CD4-positive, alpha-beta T cell treated with Interleukin-10 for 1 hour (primary cell): ENCODE measurements at regions not wholly inside any gene's neighbourhood (a gene's known extent, or its start where the extent isn't known, plus 50 kb on each side); places are given as distances from the start of the nearest gene placed in this dataset.
"Not testable (repeated sequence)": the region's sequence is repeated elsewhere in the genome, so short reads cannot be mapped to it uniquely, and the experiment has no call there.

Experiments
- DNase-seq: peaks from one replicate; pipeline ENCODE4 v3.0.0-alpha.2; 2020

DNA sequence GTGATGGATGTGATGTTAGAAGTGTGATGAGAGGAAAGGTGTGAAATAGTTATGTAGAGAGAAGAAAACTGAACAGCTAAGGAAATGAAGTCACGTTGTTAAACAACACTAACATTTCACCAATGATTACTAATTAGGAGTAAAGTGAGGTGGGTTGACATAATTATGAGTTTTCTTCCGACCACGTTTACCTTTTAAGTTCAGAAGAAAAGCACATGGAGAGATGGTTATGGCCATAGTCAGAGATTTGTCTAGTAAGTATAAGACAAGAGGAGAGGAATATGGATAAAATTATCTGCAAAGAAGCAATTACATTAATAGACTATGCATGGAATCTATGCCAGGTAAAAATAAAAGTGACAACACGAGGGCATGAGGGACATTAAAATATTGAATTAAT lies 551.3 kb upstream of the TECRL start:
- DNase-seq: no peak

DNA sequence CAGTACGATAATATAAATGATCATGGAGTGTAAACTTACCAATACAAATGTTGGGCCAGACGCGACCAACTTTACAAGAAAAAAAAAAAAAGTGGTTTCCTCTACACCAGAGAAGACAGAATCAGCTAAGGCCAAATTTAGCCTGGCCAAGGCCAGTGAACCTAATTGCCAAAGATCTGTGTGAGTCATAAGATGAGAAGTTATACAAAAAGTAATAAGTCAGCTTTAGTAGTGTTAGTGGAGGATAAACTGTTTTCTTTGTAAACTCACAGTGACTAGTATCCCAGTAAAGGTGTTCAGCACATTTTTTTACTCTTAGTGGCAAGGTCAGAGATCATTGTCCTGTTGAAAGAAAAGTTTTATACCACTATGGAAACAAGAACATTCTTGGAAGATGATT lies 531.4 kb upstream of the TECRL start:
- DNase-seq: no peak

DNA sequence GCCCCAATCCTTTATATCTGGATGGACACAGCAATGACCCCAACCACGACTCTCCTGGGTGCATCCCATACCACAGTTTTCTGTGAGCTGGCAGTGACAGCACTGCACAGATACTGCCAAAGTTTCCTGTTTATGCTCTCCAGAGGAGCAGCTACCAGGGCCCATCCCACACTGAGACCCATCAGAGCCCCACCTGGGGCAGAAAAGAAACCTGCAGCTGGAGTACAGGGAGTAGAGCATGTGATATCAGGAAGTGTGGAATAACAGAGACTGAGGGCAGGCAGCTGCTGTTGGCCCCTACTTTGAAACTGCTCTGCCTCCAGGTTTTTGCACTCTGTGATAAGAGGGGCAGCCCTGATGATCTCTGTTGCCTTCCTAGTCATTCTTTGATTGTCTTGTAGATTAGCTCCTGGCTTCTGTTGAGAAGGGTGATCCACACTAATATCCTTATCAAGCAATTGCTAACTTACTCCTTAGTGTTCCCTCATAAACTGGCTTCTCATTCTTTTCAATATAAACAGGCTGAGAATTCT lies 526.3 kb upstream of the TECRL start:
- DNase-seq: no peak

DNA sequence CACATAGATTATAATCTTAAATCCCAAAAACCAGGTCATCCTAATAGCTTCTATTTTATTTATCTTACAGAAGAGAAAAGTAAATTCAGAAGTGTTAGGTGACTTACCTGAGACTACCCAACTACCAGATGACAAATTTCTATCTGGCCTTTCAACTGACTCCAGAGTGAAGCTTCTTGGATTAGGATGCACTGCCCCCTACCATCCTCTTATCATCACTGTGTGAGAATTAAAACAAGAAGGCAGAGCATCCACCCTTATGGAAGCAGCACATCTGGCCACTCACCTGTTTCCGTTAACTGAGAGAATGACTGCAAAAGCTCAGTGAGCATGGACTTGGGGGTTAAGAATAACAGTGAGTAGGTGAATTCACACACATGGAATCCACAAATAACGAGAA lies 502.6 kb upstream of the TECRL start:
- no peak for DNase-seq

DNA sequence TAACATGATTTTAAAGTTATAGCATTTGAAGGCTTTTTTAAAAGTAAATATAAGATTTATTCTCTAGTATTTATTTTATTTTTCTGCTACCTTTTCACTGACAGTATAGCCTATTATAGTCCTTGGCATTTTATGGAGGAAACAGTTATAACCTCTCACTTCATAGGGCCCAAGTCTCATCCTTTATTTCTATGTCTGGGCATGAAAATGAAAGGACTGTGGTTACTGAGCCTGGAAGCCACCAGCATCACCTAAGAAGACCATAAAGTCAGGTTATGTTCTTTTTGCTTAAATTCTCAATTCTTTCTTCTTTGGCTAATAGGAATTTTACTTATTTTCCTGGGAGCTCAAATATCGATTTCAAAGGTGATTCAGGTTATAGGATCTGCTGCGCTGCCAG lies 494.7 kb upstream of the TECRL start:
- no peak for DNase-seq

DNA sequence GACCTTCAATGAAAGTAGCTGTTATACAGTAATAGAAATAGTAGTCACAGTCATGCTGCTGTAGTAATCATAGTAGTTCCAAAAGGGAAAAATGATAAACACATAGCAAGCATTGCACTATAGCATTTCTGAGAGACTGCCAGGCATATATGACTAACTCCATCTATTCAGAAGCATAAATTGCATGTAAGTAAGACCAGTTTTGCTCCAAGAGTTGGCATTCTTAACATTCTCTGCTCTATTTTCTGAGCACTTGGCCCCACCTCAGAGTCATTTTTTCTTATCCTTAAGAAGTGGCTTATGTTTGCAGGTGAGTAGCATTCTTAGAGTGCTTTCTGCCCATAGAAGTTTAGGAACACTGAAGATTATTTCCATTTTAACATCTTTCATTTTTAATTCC lies 490.3 kb upstream of the TECRL start:
- DNase-seq: no peak

DNA sequence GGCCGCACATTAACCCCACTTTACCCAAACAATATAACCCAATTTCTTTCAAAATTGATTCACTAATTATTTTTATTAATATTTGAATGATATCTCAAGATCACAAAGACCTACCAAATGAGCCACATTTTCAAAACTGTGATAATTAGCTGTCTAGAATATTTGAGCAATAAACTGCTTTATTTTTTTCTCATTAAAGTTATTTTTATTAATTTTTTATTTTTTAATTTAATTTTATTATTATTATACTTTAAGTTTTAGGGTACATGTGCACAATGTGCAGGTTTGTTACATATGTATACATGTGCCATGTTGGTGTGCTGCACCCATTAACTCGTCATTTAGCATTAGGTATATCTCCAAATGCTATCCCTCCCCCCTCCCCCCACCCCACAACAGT lies 489.8 kb upstream of the TECRL start:
- not testable (repeated sequence) for DNase-seq

DNA sequence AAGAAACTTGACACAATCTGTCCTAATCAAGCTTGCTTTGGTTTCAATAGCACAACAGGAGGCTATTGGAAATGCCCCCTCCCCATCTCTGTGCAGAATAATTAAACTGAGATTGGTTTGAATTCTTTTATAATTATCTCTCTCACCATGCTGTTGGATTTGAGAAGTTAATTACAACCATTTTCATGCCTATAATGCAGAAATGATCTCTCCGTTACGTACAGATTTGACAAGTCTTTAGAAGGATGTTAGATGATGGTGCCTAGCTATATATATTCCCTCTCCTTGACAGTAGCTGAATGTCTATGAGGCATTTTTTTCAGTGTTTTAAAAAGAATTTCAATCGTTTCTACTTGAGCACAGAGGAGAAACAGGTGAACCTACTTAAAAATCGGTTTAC lies 488.4 kb upstream of the TECRL start:
- no peak for DNase-seq

DNA sequence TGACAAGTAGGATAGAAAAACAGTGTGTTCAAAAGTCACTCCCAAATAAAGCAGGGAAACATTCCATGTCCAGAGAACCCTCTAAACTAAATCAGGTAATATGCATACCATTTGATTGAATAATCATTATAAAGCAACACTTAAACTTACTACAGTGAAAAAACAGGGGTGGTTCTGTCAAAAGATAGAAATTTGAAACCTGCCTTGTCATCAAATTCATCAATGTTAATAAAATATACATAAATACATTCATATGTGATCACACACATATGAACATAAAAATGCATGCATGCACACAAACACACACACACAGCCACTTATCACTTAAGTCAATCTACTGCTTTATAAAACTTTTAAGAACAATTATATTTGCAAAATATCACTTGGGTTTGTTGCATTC lies 485.8 kb upstream of the TECRL start:
- no peak for DNase-seq

DNA sequence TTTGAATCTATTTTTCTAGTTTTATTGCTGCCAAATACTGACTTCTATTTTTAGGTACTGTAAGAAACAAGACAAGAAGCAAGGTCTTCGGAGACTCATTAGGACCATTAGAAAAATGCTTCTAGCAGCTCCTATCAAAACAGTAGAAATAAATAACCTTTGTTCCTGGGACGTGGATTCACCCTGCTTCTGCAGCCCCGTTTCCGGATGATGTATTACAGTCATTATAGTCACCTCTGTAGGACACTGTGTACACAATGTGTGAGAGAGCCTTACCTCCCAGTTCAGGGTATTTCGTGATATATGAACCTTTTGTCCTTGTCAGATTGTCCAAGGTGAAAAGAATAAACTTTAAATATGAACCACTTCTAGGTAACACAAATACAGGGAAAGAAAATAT lies 484.0 kb upstream of the TECRL start:
- no peak for DNase-seq

DNA sequence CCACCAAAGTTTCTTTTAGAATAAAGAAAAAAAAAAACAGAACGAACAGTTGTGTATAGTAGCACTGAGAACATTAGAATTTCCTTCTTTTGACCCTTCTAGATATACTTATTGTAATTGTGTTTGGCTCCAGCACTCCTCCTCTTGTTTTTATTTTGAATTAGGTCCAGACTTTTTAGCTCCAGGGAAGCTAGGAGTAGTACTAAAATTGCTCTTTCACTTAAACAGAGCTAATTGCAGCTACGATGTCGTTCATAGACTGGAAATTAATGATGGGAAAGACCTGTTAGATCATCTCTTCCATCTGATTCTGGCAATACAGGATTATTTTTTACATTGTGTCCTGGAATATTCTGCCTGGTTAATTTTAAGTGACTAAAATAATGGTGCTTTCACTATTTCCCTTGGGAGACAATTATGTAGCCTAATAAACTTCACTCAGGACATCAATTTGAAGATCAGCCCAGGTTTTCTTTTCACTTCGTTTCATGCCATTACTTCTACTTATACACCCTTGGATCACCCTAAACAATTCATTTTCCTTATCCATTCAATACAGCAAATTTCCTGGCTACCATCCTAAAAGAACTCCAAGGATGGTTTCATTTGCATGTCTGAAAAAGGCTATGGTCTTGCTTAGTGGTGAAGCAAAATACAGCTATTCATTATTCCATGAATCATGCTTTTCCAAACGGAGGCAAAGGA lies 480.8 kb upstream of the TECRL start:
- no peak for DNase-seq

DNA sequence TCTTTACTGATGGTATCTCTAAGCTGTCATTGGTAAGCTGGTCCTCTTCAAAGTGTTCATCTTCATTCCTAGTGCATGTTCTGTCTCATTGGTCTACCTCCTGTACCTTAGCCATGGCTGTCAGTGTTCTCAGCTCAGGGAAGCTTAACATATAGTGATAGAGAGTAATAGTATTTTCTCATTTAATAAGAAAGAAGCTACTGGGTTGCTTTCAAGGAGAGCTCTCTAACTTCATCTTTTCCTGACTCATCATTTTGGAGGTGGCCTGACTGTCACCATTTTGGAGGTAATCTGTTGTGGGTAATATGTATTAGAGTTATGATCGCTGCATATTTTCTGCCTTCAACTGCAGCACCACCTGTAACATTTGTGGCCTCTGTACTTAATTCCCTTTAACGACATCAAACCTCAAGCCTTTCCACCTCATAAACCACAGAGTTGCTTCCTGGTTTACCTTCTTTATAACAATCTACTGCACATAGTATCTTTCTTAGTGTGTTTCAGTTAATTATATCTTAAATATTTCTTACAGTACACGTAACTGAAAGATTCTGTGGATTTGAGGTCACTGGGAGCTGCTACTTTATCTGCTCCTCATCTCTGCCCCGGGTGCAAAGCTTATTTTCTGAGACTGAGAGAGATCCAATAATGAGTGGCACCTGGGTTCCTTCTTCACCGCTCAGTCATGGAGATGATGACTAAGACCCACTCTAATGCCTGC lies 474.0 kb upstream of the TECRL start:
- DNase-seq: no peak

DNA sequence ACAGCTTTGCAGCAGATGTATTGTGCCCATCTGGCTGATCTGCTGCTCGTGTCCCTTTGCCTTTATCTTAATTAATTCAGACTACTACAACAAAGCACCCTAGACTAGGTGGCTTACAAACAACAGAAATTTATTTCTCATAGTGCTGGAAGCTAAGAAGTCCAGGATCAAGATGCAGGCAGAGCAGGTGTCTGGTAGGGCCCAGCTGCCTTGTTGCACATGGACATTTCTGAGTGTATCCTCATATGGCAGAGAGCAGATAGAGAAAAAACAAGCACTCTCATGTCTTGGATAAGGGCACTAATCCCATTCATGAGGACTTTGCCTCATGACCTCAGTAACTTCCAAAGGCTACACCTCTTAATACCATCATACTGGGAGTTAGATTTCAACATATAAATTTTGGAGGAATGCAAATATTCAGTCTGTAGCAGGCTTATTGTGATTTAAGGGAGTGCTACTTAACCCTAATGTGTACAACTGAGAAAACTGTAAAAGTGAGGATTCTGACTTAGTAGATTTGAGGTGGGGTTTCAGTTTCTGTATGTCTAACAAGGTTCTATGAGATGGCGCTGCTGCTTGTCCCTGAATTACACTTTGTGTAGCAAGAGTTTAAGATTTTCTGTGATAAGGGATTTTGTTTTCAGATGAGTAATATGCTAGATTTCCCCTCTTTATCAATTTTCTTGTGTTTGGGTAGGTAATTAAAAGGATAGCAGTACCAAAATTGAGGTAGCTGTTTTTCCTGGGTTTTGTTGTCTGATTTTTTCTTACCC lies 473.2 kb upstream of the TECRL start:
- no peak for DNase-seq

DNA sequence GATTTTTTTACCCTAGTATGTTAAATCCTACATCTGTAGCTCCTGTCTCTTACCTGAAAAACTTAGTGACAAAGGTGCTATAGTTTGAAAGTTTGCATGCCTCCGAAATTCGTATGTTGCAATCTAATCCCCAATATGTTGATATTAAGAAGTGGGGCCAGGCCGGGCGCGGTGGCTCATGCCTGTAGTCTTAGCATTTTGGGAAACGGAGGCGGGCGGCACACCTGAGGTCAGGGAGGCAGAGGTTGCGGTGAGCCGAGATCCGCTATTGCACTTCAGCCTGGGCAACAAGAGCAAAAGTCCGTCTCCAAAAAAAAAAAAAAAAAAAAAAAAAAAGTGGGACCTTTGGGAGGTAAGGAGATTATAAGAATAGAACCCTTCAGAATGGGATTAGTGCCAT lies 471.3 kb upstream of the TECRL start:
- DNase-seq: no peak

DNA sequence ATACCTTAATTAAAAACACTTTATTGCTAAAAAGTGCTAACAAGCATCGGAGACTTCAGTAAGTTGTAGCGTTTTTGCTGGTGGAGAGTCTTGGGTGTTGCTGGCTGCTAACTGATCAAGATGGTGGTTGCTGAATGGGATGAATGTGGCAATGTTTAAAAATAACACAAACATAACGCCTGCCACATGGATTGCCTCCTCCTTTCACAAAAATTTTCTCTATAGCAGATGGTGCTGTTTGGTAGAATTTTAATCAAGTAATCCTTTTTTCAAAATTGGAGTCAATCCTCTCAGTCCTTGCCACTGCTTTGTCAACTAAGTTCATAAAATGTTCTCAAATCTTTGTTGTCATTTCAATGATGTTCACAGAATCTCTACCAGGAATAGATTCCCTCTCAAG lies 466.8 kb upstream of the TECRL start:
- no peak for DNase-seq

DNA sequence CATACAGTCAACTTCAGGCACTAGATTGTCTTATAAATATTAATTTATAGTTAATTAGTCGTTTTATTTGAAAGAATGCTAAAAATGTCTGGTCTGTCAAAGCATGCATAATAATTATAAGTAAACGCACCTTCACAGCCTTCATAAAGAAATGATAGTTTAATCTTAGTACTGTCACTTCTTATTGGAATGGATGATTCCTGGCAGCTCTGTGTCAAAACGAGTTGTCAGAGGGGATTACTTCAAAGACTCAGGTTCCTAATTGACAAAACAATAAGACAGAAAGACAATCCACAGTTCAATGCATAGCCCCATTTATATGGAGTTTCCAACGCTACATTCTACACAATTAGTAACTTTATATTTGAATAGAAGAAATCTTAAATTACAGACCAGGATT lies 461.3 kb upstream of the TECRL start:
- DNase-seq: no peak

DNA sequence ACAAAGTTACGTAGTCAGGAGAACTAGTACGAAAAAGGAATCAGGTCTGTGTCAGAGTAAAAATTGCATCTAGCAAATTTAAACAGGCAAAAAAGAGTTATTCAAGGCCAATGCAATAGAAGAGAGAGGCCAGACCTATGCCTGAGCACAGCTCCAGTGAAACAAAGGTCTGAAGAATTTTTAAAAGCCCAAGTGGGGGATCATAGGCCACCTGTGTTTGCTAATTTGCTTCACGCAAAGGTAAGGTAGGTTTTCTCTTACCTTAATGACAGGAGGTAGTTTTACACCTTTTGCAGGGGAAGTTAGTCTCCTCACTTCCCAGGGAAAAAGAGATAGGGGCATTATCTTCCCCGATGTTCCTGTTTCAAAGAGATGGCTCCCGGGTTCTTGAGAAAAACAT lies 448.6 kb upstream of the TECRL start:
- no peak for DNase-seq

DNA sequence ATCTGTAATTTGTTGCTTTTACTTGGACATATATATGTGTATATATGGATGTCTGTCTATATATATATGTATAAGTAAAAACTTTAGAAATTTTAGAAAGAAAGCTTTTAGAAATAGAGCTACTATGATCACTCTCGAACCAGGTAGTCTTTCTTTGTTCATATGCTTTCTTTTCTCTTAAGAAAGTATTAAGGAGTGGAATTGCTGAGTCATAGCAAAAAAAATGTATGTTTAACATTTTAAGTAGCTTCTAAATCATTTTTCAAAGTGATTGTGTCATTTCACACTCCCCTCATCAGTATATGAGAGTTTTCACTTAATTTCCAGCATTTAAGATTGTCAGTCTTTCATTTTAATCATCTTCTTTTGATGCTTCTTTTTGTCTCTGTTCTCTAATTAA lies 447.9 kb upstream of the TECRL start:
- DNase-seq: no peak

DNA sequence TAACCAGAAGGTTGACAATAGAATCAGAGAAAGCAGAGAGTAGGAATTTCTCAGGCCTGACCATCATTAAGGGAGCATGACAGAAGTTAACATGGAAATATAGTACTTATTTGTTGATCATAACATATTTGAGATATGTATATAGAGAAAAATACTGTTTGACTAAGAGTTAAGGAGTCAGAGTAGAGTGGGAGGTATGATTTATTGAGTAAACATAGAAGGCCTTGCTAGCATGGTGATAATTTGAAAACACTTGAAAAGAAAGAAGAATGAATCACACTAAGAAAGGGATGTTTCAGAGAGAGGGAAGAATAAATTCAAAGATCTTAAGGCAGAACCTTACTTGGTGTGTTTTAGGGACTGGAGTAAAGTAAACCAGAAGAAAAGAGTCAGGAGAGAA lies 437.2 kb upstream of the TECRL start:
- DNase-seq: no peak

DNA sequence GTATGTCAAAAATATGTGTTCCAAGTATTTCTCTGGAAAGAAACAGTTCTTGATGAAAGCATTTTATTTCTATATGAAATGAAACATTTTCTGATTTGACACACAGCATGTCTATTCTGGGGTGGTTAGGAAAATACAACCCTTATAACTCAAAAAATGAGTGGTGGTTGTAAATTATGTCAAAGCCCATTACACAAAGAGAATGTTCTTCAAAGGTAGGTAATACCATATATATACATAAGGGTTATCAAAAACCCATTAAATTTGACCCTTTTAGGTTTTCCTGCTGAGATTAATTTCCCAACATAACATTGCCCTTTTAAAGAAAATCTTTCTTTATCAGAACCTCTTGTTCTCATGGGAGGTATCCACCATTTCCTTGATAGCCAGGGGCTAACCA lies 420.5 kb upstream of the TECRL start:
- no peak for DNase-seq

DNA sequence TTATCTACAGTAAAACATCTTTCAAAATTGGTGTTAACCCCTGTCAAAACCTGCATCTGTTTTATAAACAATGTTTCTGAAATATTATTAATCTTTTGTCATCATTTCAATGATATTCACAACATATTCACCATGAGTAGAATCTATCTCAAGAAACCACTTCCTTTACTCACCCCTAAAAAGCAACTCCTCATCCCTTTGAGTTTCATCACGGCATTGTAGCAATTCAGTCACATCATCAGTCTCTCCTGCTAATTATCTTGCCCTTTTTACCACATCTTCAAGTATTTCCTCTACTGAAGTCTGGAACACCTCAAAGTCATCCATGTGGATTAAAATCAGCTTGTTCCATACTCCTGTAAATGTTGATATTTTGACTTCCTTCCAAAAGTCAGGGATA lies 415.3 kb upstream of the TECRL start:
- no peak for DNase-seq

DNA sequence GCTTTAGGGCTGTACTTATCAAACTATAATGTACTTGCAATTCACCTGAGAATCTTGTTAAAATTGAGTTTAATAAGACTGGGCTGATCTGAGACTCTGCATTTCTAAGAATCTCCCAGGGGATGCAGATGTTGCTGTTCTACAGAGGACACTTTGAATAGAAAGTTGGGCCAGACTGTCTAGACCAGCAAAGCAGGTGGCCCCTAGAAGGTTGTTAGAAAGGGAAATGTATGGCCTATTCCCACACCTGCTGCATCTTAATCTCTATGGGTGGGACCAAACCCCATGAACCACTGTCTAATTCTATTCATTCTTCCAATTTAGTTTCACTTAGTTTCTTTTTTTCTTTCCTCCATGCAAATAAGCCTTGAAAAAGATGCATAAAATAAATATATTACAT lies 413.2 kb upstream of the TECRL start:
- DNase-seq: no peak

DNA sequence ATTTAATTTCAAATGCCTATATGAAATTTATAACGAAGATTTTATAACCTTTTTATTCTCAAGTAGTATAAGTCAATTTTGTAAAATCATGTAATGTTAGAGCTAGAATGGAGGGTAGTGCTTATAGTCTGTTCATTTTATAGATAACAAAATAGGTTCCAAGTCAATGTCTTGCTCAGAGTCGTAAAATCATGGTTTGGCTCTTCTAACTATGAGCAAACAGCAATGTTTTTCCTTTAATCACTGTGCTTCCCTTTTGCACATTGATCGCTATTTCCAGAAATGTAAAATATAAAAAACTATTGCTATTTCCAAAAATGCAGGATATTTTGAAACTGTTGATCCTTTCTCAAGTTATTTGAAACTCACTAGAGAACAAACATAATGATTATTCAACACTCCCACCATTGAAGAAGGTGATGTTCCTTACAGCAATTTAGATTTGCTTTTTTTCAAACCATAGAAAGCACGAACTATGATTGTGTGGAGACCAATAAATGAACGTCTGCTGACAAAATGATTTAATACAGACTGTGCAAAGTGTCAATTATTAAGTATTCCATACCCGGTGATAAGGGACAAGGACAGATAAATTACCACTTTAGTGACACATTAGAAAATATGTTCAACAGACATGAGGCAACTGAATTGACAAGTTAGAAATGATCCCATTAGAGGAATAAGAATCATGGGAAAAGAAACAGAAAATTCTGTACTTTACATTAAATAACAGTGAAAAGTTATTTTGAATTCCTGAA lies 412.1 kb upstream of the TECRL start:
- no peak for DNase-seq
